ENCODE measurements at regions not wholly inside any gene's neighbourhood (a gene's known extent, or its start where the extent isn't known, plus 50 kb on each side); places are given as distances from the start of the nearest gene placed in this dataset.

DNA sequence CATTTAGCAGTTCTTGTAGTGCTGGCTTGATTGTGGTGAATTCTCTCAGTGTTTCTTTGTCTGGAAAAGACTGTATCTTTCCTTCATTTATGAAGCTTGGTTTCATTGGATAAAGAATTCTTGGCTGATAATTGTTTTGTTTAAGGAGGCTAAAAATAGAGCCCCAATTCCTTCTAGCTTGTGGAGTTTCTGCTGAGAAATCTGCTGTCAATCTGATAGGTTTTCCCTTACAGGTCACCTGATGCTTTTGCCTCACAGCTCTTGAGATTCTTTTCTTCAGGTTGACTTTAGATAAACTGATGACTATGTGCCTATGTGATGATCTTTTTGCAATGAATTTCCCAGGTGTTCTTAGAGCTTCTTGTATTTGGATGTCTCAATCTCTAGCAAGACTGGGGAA is 1508.5 kb upstream of the FLRT2 start:
- Mint-ChIP-seq H3K4me1 (no peaks in the 10 kb centered on the region), H3K4me3 (no peak overlapping the region), H3K36me3 (ENCODE audit: low read depth) (peaks cover 4% of the 10 kb centered on the region), H3K27ac (ENCODE audit: unreplicated experiment) (no peak overlapping the region), H3K9me3 (peaks cover 16% of the 10 kb centered on the region), H3K27me3 (ENCODE audit: low read depth) (no peaks in the 10 kb centered on the region)
- TF ChIP-seq, protein P1, sequence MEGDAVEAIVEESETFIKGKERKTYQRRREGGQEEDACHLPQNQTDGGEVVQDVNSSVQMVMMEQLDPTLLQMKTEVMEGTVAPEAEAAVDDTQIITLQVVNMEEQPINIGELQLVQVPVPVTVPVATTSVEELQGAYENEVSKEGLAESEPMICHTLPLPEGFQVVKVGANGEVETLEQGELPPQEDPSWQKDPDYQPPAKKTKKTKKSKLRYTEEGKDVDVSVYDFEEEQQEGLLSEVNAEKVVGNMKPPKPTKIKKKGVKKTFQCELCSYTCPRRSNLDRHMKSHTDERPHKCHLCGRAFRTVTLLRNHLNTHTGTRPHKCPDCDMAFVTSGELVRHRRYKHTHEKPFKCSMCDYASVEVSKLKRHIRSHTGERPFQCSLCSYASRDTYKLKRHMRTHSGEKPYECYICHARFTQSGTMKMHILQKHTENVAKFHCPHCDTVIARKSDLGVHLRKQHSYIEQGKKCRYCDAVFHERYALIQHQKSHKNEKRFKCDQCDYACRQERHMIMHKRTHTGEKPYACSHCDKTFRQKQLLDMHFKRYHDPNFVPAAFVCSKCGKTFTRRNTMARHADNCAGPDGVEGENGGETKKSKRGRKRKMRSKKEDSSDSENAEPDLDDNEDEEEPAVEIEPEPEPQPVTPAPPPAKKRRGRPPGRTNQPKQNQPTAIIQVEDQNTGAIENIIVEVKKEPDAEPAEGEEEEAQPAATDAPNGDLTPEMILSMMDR (conservative IDR thresholded peaks at IDR 0.05): no peak
- DNase-seq (ENCODE audit: low read depth, low spot score): no peak

DNA sequence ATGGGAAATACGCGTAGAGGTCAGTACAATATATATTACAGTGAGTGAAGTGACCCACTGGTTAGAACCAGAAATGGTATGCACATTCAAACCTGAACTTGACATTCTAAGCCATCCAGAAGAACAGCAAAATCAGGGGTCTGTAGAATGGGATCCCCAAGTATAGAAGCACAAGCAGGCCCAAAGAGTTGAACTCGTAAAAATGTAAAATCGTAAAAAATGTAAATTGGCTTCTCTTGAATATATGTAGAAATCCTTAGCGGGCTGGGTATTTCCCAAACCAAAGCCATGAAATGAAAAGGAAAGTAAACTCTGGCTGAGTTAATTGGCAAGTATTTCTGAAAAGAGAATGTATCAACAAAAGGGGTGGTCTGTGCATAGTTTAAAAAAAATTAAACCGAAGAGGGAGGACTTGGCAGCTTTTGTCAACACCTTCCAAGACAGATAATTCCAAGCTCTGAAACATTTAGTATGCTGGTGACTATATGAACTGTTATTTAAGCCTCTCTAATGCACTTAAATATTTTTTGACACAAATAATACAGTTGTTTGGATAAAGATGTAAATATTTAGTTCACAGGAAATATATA is 1505.6 kb upstream of the FLRT2 start:
- Mint-ChIP-seq H3K4me1 (no peaks in the 10 kb centered on the region), H3K36me3 (ENCODE audit: low read depth) (peaks cover 4% of the 10 kb centered on the region), H3K27me3 (ENCODE audit: low read depth) (no peaks in the 10 kb centered on the region), H3K9me3 (peaks cover 16% of the 10 kb centered on the region), H3K27ac (ENCODE audit: unreplicated experiment) (no peak overlapping the region), H3K4me3 (no peak overlapping the region)
- TF ChIP-seq, protein P1 (conservative IDR thresholded peaks at IDR 0.05): no peak
- DNase-seq (ENCODE audit: low read depth, low spot score): no peak

DNA sequence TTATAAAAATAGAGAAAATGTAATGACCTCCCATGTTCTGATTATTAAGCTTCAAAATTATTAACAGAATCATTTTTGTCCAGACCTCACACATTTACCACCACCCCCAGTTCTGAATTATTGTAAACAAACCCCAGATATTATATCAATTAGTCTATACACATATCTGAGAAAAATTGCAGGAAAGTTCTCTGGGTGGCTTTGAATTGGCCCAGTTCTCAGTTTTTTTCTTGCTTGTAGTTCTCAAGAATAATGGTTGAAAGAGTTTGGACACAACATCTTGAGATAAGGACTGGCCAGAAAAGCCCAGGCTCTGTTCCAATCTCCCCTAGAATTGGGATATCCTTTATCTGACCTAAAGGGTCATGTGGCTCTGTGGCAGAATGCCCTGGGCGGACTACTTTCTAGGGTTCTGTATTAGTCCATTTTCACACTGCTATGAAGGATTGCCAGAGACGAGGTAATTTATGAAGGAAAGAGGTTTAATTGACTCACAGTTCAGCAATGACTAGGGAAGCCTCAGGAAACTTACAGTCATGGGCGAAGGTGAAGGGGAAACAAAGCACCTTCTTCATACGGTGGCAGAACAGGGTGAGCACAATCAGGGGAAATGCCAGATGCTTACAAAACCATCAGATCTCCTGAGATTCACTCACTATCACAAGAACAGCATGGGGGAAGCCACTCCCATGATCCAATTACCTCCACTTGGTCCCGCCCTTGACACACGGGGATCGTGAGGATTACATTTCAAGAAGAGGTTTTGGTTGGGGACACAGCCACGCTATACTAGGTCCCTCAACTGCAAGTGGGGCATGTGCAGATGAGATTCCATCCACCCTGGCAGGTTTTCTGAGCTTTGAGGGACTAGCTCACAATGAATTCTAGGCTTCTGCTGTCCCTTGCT is 1504.6 kb upstream of the FLRT2 start:
- H3K27me3 Mint-ChIP-seq (ENCODE audit: low read depth): no peaks in the 10 kb centered on the region
- peaks cover 16% of the 10 kb centered on the region for H3K9me3 Mint-ChIP-seq
- TF ChIP-seq, protein P1 (conservative IDR thresholded peaks at IDR 0.05): no peak
- H3K27ac Mint-ChIP-seq (ENCODE audit: unreplicated experiment): no peak overlapping the region
- no peaks in the 10 kb centered on the region for H3K4me1 Mint-ChIP-seq
- no peak overlapping the region for H3K4me3 Mint-ChIP-seq
- peaks cover 4% of the 10 kb centered on the region for H3K36me3 Mint-ChIP-seq (ENCODE audit: low read depth)
- no peak for DNase-seq (ENCODE audit: low read depth, low spot score)

DNA sequence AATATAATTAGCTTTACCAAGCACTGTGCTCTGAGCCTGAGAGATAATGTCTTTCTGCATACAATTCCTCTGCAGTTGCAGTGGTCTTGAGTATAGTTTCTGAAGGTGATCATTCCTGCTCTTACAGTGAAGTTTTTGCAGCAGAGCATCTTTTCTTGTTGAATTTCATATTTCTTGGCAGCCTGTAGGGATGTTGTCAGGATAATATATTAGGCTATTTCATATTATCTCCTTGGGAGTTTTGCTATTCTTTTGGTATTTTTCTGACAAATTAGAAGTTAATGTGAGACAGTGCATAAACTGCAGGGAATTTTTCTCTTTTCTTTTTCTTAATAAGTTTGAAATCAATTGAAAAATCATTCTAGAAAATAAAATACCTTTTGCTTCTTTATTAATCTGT is 1502.6 kb upstream of the FLRT2 start:
- H3K4me1 Mint-ChIP-seq: no peaks in the 10 kb centered on the region

DNA sequence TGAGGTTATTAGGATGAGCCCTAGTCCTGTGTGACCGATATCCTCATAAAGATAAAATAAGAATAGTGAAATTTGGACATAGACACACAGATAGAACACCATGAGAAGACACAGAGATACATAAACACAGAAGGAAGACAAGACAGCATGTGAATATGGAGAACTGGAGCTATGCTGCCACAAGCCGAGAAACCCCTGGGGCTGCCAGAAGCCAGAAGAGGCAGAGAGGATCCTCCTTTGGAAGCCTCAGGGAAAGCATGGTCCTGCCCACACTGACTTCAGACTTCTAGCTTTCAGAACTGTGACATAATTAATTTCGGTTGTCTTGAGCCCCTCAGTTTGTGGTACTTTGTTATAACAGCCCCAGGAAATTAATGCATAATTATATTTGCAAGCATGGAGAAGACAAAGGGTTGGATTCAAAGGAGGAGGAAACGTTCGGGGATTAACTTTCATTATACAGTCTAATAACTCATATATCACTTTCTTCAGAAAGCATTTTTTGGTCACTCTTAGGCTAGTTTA is 1501.8 kb upstream of the FLRT2 start:
- no peaks in the 10 kb centered on the region for H3K9me3 Mint-ChIP-seq
- no peak overlapping the region for H3K27ac Mint-ChIP-seq (ENCODE audit: unreplicated experiment)
- H3K4me3 Mint-ChIP-seq: no peak overlapping the region
- no peaks in the 10 kb centered on the region for H3K27me3 Mint-ChIP-seq (ENCODE audit: low read depth)
- TF ChIP-seq, protein P1 (conservative IDR thresholded peaks at IDR 0.05): no peak
- no peaks in the 10 kb centered on the region for H3K4me1 Mint-ChIP-seq
- H3K36me3 Mint-ChIP-seq (ENCODE audit: low read depth): no peaks in the 10 kb centered on the region
- DNase-seq (ENCODE audit: low read depth, low spot score): no peak

More for the DNA sequence above, 1502.6 kb upstream of the FLRT2 start:
- no peak overlapping the region for H3K4me3 Mint-ChIP-seq
- TF ChIP-seq, protein P1 (conservative IDR thresholded peaks at IDR 0.05): no peak
- no peaks in the 10 kb centered on the region for H3K27me3 Mint-ChIP-seq (ENCODE audit: low read depth)
- H3K9me3 Mint-ChIP-seq: peaks cover 3% of the 10 kb centered on the region
- H3K36me3 Mint-ChIP-seq (ENCODE audit: low read depth): no peaks in the 10 kb centered on the region
- DNase-seq (ENCODE audit: low read depth, low spot score): no peak
- H3K27ac Mint-ChIP-seq (ENCODE audit: unreplicated experiment): no peak overlapping the region
